Thoracic aorta (tissue), 2 donors: ENCODE measurements at regions not wholly inside any gene's neighbourhood (a gene's known extent, or its start where the extent isn't known, plus 50 kb on each side); places are given as distances from the start of the nearest gene placed in this dataset.

Experiments
- ATAC-seq: fragments of 150-250 bp; one replicate; pipeline ENCODE4 v1.8.0; 2017; ENCODE audit warnings: low read depth; ENCODE audit not compliant: insufficient number of reproducible peaks, low FRiP score
- DNase-seq: peaks from one replicate; pipeline ENCODE4 v3.0.0-alpha.2; 2020; ENCODE audit warnings: low spot score
- H3K27ac ChIP-seq, 2 donors: fragments of 200-600 bp; sonication (generic); 1 replicate in 1 of 2; 2 replicates in 1 of 2; pipeline ENCODE4 v1.5.1; 2016; ENCODE audit warnings: mild to moderate bottlenecking in 2 of 2, moderate library complexity in 2 of 2
- H3K27me3 ChIP-seq: fragments of 200-600 bp; sonication (generic); replicated peaks from 2 replicates; pipeline ENCODE4 v1.6.0; 2016; ENCODE audit warnings: mild to moderate bottlenecking; ENCODE audit not compliant: insufficient read depth
- H3K36me3 ChIP-seq: fragments of 200-600 bp; sonication (generic); one replicate; pipeline ENCODE4 v1.5.1; 2016
- H3K4me1 ChIP-seq, 2 donors: fragments of 200-600 bp; sonication (generic); 1 replicate in 1 of 2; 2 replicates in 1 of 2; pipeline versions ENCODE4 v1.5.1 to v1.6.0; 2016; ENCODE audit warnings: low read depth in 2 of 2, mild to moderate bottlenecking in 1 of 2; ENCODE audit not compliant: control insufficient read depth in 1 of 2
- H3K4me3 ChIP-seq: fragments of 200-600 bp; sonication (generic); 2 replicates; pipeline ENCODE4 v1.5.1; 2016; ENCODE audit warnings: mild to moderate bottlenecking
- H3K9me3 ChIP-seq: fragments of 200-600 bp; sonication (generic); 2 replicates; pipeline ENCODE4 v1.5.1; 2016
- CTCF ChIP-seq: fragments of 200-600 bp; sonication (generic); IDR thresholded peaks from one replicate; pipeline ENCODE4 v1.5.1; 2019; ENCODE audit warnings: antibody characterized with exemption

GRCh38 chr3:89762405-89762804 lies 655.0 kb downstream of the EPHA3 start:
- H3K4me1 ChIP-seq = no peaks in the 10 kb centered on the region
- H3K9me3 ChIP-seq = no peaks in the 10 kb centered on the region
- no peak overlapping the region for H3K27ac ChIP-seq
- TF ChIP-seq CTCF = no peak
- no peak for ATAC-seq
- H3K36me3 ChIP-seq = no peaks in the 10 kb centered on the region
- no peaks in the 10 kb centered on the region for H3K27me3 ChIP-seq
- no peak overlapping the region for H3K4me3 ChIP-seq
- no peak for DNase-seq

GRCh38 chr3:89783341-89783927 lies 676.0 kb downstream of the EPHA3 start:
- H3K36me3 ChIP-seq = no peaks in the 10 kb centered on the region
- DNase-seq (no peak), ATAC-seq (no peak)
- no peaks in the 10 kb centered on the region for H3K4me1 ChIP-seq
- no peak for TF ChIP-seq CTCF
- no peak overlapping the region for H3K4me3 ChIP-seq
- H3K9me3 ChIP-seq = no peaks in the 10 kb centered on the region
- H3K27me3 ChIP-seq = no peaks in the 10 kb centered on the region
- H3K27ac ChIP-seq = no peak overlapping the region

- Histone ChIP-seq H3K27me3 (no peaks in the 10 kb centered on the region), H3K27ac (no peak overlapping the region), H3K4me3 (no peak overlapping the region), H3K4me1 (no peaks in the 10 kb centered on the region), H3K9me3 (no peaks in the 10 kb centered on the region), H3K36me3 (no peaks in the 10 kb centered on the region)
- TF ChIP-seq CTCF = no peak
- DNase-seq (no peak), ATAC-seq (no peak)
Observed at GRCh38 chr3:89787485-89787884, 680.1 kb downstream of the EPHA3 start.

- no peak overlapping the region for H3K27ac ChIP-seq
- TF ChIP-seq CTCF = no peak
- H3K27me3 ChIP-seq = no peaks in the 10 kb centered on the region
- H3K36me3 ChIP-seq = no peaks in the 10 kb centered on the region
- DNase-seq (no peak), ATAC-seq (no peak)
- no peak overlapping the region for H3K4me3 ChIP-seq
- H3K9me3 ChIP-seq = no peaks in the 10 kb centered on the region
- H3K4me1 ChIP-seq = no peaks in the 10 kb centered on the region
Observed at GRCh38 chr3:89787979-89788378, 680.6 kb downstream of the EPHA3 start.

- Histone ChIP-seq H3K4me3 (no peak overlapping the region), H3K27me3 (no peaks in the 10 kb centered on the region), H3K27ac (no peak overlapping the region), H3K4me1 (no peaks in the 10 kb centered on the region), H3K36me3 (no peaks in the 10 kb centered on the region), H3K9me3 (no peaks in the 10 kb centered on the region)
- no peak for TF ChIP-seq CTCF
- DNase-seq (no peak), ATAC-seq (no peak)
Observed at GRCh38 chr3:89795506-89795905, 688.1 kb downstream of the EPHA3 start.
